Adrenal gland (tissue), 5 donors: ENCODE measurements at regions not wholly inside any gene's neighbourhood (a gene's known extent, or its start where the extent isn't known, plus 50 kb on each side); places are given as distances from the start of the nearest gene placed in this dataset.

Experiments
- POLR2A ChIP-seq, 2 donors: fragments of 450-650 bp; IDR thresholded peaks; one replicate each; pipeline ENCODE4 v1.6.1; 2017; ENCODE audit warnings: antibody characterized with exemption in 2 of 2, mild to moderate bottlenecking in 2 of 2, moderate library complexity in 1 of 2
- TF ChIP-seq, protein P1 (sequence below), 6 experiments: fragments of 450-650 bp in 4 of 6; fragments of 200-600 bp in 2 of 6; sonication (generic) in 1 of 6; IDR thresholded peaks; 1 replicate in 5 of 6; 2 replicates in 1 of 6; pipeline versions ENCODE4 v1.5.1 to v1.8.0; 2016 to 2021; ENCODE audit warnings: antibody characterized with exemption in 6 of 6, mild to moderate bottlenecking in 2 of 6, moderate library complexity in 1 of 6
- donor health status: DM: no; HTN: no; CAD: no.

DNA sequence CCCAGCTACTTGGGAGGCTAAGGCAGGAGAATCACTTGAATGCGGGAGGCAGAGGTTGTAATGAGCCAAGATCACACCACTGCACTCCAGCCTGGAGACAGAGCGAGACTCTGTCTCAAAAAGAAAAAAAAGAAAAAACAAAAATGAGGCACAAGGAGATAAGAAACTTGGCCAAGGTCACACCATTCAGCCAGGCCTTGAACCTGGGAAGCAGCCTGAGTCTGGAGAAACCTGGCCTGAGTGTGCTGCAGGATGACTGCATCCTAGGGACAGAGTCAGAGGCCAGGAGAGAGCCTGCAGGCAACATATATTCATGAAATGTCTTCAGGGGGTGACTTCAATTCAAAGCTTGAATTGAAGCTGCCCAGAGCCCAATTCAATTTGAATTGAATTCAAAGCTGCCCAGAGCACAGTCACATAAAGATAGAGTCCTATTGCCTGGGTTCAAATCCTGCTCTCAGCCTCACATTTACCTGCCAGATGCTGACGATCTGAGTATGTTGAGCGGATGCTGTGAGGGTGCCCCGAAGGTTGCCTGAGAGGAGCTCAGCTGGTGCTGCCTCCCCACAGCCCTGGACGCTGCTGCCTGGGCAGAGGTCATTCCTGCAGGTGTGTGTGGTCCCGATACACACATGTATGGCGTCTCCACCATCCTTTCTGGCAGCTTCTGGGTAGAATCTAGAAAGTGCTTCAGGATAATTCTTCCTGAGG, 307.7 kb downstream of the AJAP1 start:
- TF ChIP-seq POLR2A (IDR thresholded peaks at IDR 0.05), result no peak
- TF ChIP-seq, protein P1, sequence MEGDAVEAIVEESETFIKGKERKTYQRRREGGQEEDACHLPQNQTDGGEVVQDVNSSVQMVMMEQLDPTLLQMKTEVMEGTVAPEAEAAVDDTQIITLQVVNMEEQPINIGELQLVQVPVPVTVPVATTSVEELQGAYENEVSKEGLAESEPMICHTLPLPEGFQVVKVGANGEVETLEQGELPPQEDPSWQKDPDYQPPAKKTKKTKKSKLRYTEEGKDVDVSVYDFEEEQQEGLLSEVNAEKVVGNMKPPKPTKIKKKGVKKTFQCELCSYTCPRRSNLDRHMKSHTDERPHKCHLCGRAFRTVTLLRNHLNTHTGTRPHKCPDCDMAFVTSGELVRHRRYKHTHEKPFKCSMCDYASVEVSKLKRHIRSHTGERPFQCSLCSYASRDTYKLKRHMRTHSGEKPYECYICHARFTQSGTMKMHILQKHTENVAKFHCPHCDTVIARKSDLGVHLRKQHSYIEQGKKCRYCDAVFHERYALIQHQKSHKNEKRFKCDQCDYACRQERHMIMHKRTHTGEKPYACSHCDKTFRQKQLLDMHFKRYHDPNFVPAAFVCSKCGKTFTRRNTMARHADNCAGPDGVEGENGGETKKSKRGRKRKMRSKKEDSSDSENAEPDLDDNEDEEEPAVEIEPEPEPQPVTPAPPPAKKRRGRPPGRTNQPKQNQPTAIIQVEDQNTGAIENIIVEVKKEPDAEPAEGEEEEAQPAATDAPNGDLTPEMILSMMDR (IDR thresholded peaks at IDR 0.05), result no peak
